Loucy (cell line): ENCODE measurements at regions not wholly inside any gene's neighbourhood (a gene's known extent, or its start where the extent isn't known, plus 50 kb on each side); places are given as distances from the start of the nearest gene placed in this dataset.

Experiments
- H2AFZ ChIP-seq: fragments of 200-600 bp; sonication (generic); 2 replicates; pipeline ENCODE4 v1.6.0; 2016; ENCODE audit warnings: antibody characterized with exemption, mild to moderate bottlenecking, low read length, moderate library complexity
- H3F3A ChIP-seq: fragments of 200-600 bp; 2 replicates; pipeline ENCODE4 v1.6.0; 2016; ENCODE audit warnings: antibody characterized with exemption, low read depth, mild to moderate bottlenecking
- H3K27me3 ChIP-seq: fragments of 200-600 bp; sonication (generic); 2 replicates; pipeline ENCODE4 v1.6.1; 2014; ENCODE audit warnings: low read length, mild to moderate bottlenecking; ENCODE audit not compliant: insufficient read depth, poor library complexity, severe bottlenecking
- H3K36me3 ChIP-seq: fragments of 200-600 bp; sonication (generic); 2 replicates; pipeline ENCODE4 v1.6.1; 2016; ENCODE audit warnings: low read length; ENCODE audit not compliant: insufficient read depth
- H3K4me1 ChIP-seq: fragments of 200-600 bp; sonication (generic); 2 replicates; pipeline ENCODE4 v1.5.1; 2014; ENCODE audit warnings: low read length, mild to moderate bottlenecking; ENCODE audit not compliant: insufficient read depth, poor library complexity, severe bottlenecking
- H3K4me2 ChIP-seq: fragments of 200-600 bp; sonication (generic); 2 replicates; pipeline ENCODE4 v1.6.0; 2014; ENCODE audit warnings: antibody characterized with exemption, low read length, low read depth, mild to moderate bottlenecking; ENCODE audit not compliant: poor library complexity, severe bottlenecking
- H3K4me3 ChIP-seq: fragments of 200-600 bp; sonication (generic); 2 replicates; pipeline ENCODE4 v1.5.1; 2014; ENCODE audit warnings: low read length, mild to moderate bottlenecking, mixed read lengths; ENCODE audit not compliant: poor library complexity, severe bottlenecking
- H3K79me2 ChIP-seq: fragments of 200-600 bp; sonication (generic); 2 replicates; pipeline ENCODE4 v1.6.1; 2014; ENCODE audit warnings: low read length; ENCODE audit not compliant: insufficient read depth
- H3K9ac ChIP-seq: fragments of 200-600 bp; sonication (generic); 2 replicates; pipeline ENCODE4 v1.6.0; 2014; ENCODE audit warnings: mild to moderate bottlenecking, low read depth, low read length, moderate library complexity; ENCODE audit not compliant: poor library complexity, severe bottlenecking
- H3K9me2 ChIP-seq: fragments of 200-600 bp; sonication (generic); replicated peaks from 2 replicates; pipeline ENCODE4 v1.6.1; 2016; ENCODE audit warnings: low read depth, low read length, mixed read lengths
- H3K9me3 ChIP-seq: fragments of 200-600 bp; sonication (generic); 2 replicates; pipeline ENCODE4 v1.6.1; 2014; ENCODE audit warnings: mild to moderate bottlenecking, antibody characterized with exemption, low read length, low read depth; ENCODE audit not compliant: insufficient read depth
- H4K20me1 ChIP-seq: fragments of 200-600 bp; sonication (generic); 2 replicates; pipeline ENCODE4 v1.6.0; 2014; ENCODE audit warnings: antibody characterized with exemption, low read length, mild to moderate bottlenecking; ENCODE audit not compliant: insufficient read depth, poor library complexity, severe bottlenecking
- CTCF ChIP-seq: fragments of 200-600 bp; sonication (generic); conservative IDR thresholded peaks from 2 replicates; pipeline ENCODE4 v1.5.1; 2014; ENCODE audit warnings: mild to moderate bottlenecking, antibody characterized with exemption, low read length
- EZH2phosphoT487 ChIP-seq: fragments of 200-600 bp; IDR thresholded peaks from 2 replicates; pipeline ENCODE4 v1.6.1; 2018; ENCODE audit warnings: antibody characterized with exemption, mild to moderate bottlenecking, moderate library complexity, borderline replicate concordance

GRCh38 chr1:187245201-187245600 is 416.5 kb downstream of the PLA2G4A start:
- no peaks in the 10 kb centered on the region for H3K9me2 ChIP-seq
- H3K9ac ChIP-seq = no peak overlapping the region
- TF ChIP-seq CTCF (no peak), EZH2phosphoT487 (no peak)
- no peaks in the 10 kb centered on the region for H3K36me3 ChIP-seq
- H3K4me1 ChIP-seq = no peaks in the 10 kb centered on the region
- H4K20me1 ChIP-seq = no peaks in the 10 kb centered on the region
- no peak overlapping the region for H3K4me2 ChIP-seq
- H2AFZ ChIP-seq = no peak overlapping the region
- H3K9me3 ChIP-seq = no peaks in the 10 kb centered on the region
- no peaks in the 10 kb centered on the region for H3K27me3 ChIP-seq
- H3K79me2 ChIP-seq = no peaks in the 10 kb centered on the region
- H3F3A ChIP-seq = no peaks in the 10 kb centered on the region
- no peak overlapping the region for H3K4me3 ChIP-seq

DNA sequence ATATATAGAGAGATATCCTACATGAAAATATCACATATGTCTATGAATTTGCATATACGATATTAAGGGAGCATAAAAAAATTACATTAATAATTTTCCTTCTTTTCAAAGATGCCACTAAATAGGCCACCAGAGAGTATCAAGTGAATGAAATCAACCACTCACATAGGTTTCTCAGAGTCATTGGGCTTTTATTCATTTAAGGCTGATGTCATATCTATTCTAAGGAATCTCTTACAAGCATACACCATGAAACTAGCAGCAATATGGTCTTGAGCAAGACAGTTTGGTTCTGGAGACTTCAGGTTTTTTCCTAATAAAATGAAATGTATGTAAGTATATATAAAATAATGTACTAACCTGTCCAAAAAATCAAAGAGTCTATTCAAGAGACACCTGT is 420.4 kb downstream of the PLA2G4A start:
- Histone ChIP-seq H4K20me1 (no peaks in the 10 kb centered on the region), H3K36me3 (no peaks in the 10 kb centered on the region), H3K4me3 (no peak overlapping the region), H3K79me2 (no peaks in the 10 kb centered on the region), H2AFZ (no peak overlapping the region), H3K4me1 (no peaks in the 10 kb centered on the region), H3K9ac (no peak overlapping the region), H3K27me3 (no peaks in the 10 kb centered on the region), H3F3A (no peaks in the 10 kb centered on the region), H3K9me3 (no peaks in the 10 kb centered on the region), H3K9me2 (no peaks in the 10 kb centered on the region), H3K4me2 (no peak overlapping the region)
- TF ChIP-seq CTCF (no peak), EZH2phosphoT487 (no peak)

DNA sequence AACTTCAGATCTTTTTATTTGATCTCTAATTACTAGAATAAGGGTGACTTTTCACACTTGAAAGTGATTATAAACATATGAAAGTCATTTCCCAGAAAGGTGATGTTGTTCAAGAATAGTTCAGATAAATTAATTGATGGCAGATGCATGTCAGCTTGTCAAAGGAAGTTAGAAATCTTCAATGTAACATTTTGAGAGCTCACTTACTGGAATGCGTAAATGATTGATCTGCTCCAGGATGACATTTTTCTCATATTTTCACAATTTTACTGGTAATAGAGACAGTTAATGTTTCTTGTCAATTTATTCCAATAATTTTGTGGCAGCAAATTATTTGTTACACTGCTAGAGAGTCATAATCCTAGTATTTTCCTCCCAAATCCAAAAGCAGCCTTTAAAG is 424.2 kb downstream of the PLA2G4A start:
- H3K27me3 ChIP-seq = no peaks in the 10 kb centered on the region
- H3K9me3 ChIP-seq = no peaks in the 10 kb centered on the region
- TF ChIP-seq CTCF = no peak
- no peak for TF ChIP-seq EZH2phosphoT487
- H3K36me3 ChIP-seq = no peaks in the 10 kb centered on the region
- no peaks in the 10 kb centered on the region for H3F3A ChIP-seq
- H2AFZ ChIP-seq = no peak overlapping the region
- H4K20me1 ChIP-seq = no peaks in the 10 kb centered on the region
- no peak overlapping the region for H3K9ac ChIP-seq
- H3K4me1 ChIP-seq = no peaks in the 10 kb centered on the region
- H3K9me2 ChIP-seq = no peaks in the 10 kb centered on the region
- H3K4me3 ChIP-seq = no peak overlapping the region
- no peaks in the 10 kb centered on the region for H3K79me2 ChIP-seq
- no peak overlapping the region for H3K4me2 ChIP-seq
